GM12865 (cell line): ENCODE measurements at regions not wholly inside any gene's neighbourhood (a gene's known extent, or its start where the extent isn't known, plus 50 kb on each side); places are given as distances from the start of the nearest gene placed in this dataset.

Experiments
- DNase-seq: peaks from one replicate; pipeline ENCODE4 v3.0.0; 2010; ENCODE audit warnings: low read depth
- H3K4me3 ChIP-seq: 2 replicates; pipeline ENCODE4 v1.5.1; 2011; ENCODE audit warnings: mild to moderate bottlenecking, low read depth, low read length, control low read depth
- TF ChIP-seq, protein P1 (sequence below): IDR thresholded peaks from 2 replicates; pipeline ENCODE4 v1.5.1; 2011; ENCODE audit warnings: low read length, control low read depth, low read depth, inconsistent platforms; ENCODE audit not compliant: insufficient read depth; ENCODE audit errors: missing control alignments

DNA sequence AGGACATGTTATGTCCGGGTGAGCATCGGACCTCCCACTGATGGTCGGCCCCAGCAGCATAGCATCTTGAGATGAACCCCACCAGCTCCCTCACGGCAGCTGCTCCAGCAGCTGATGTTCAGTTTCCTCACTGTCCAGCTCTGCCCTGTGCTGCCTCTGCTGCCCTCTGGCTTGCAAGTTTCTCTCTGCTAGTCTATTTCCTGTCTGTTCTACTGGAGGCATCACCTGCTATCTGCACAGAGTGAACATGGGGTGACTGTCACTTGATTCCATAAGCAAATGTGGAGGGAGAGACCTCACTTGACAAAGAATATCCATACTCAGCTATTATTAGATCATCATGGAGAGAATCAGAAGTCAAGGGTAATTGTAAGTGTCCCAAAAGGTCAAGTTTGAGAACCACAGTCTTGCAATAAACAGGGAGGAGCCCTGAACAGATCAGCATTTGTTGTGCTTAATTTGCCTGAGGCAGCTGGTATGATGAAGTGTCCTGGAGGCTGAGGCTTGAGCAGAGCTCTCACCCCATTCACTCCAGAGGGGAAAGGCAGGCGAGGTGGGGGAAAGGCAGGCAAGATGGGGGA, 702.8 kb downstream of the SEMA5A start:
- DNase-seq, result no peak
- TF ChIP-seq, protein P1, sequence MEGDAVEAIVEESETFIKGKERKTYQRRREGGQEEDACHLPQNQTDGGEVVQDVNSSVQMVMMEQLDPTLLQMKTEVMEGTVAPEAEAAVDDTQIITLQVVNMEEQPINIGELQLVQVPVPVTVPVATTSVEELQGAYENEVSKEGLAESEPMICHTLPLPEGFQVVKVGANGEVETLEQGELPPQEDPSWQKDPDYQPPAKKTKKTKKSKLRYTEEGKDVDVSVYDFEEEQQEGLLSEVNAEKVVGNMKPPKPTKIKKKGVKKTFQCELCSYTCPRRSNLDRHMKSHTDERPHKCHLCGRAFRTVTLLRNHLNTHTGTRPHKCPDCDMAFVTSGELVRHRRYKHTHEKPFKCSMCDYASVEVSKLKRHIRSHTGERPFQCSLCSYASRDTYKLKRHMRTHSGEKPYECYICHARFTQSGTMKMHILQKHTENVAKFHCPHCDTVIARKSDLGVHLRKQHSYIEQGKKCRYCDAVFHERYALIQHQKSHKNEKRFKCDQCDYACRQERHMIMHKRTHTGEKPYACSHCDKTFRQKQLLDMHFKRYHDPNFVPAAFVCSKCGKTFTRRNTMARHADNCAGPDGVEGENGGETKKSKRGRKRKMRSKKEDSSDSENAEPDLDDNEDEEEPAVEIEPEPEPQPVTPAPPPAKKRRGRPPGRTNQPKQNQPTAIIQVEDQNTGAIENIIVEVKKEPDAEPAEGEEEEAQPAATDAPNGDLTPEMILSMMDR, result no peak
- no peak overlapping the region for H3K4me3 ChIP-seq

DNA sequence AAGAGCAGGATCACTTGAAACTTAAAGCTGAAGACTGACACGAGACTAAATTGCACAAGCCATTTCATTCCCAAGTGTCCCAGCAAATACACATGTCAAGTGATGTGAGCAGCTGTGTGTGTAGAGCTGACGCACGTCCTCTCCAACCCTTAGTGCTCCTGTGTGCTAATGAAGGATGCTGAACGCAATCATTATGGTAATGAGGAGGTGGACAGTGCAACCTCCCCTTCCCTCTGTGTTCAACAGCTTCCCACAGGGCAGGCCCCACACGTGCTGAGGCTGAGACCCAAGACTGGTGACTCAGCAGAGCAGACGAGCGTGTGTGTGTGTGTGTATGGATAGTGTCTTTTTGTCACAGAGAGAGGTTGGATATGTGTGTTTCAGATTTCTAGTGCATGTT, 702.1 kb downstream of the SEMA5A start:
- DNase-seq, result no peak
- TF ChIP-seq, protein P1, result no peak
- H3K4me3 ChIP-seq, result no peak overlapping the region

DNA sequence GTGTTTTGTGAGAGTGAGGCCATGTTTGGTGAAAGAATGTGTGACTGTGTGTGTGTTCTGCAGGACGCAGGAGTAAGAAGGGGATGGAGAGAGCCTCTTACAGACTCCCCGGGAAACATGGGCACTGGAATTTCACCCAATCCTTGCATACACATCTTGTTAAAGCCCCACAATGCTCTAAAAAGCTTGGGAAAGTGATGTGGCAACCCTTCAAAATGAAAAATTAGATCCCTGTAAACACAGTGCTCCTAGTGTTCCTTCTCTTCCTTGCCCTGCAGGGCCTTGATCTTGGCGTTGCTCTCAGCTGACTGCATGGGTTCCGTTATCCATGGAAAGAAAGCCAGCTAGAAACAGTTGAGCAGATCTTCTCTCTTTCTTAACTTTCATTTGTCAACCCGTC, 701.7 kb downstream of the SEMA5A start:
- DNase-seq, result no peak
- TF ChIP-seq, protein P1, result no peak

DNA sequence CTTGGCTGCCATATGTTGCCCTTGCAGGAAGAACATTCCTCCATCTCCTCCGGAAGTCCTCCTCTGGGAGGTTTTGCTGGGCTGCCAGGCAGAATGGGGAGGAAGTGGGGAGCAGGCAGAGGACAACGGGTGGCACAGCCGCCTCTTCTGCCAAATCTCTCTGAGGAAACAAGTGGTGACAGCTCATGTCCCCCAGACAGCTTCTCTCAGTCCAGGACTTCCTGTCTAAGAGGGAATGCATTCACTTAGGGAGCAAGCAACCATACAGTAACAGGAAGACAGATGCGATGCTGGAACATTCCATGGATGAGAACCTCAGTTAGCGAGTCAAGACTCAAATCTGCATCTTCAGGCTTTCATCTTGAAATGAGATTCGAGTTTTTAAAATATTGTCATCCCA, 701.0 kb downstream of the SEMA5A start:
- no peak for DNase-seq

More for the DNA sequence above, 701.7 kb downstream of the SEMA5A start:
- no peak overlapping the region for H3K4me3 ChIP-seq

DNA sequence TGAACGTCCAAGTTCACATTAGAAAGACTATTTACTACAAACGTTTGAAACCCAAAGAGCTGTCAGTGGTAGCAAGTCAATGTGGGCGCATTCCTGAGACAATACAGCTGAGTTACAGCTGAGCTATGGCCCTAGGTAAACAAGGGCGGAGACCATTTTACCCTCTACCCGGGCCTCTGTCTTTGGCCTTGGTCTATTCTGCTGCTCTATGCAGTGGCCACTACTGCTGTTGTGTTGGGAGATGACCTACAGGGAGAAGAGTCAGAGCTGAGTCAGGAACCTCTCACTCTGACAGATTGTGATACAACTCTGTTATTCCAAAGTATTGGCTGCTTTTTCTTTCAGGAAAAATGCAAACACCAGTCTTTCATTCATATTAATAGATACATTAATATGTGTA, 700.6 kb downstream of the SEMA5A start:
- no peak overlapping the region for H3K4me3 ChIP-seq
- TF ChIP-seq, protein P1, result no peak
- DNase-seq, result no peak

More for the DNA sequence above, 701.0 kb downstream of the SEMA5A start:
- no peak overlapping the region for H3K4me3 ChIP-seq
- TF ChIP-seq, protein P1, result no peak

DNA sequence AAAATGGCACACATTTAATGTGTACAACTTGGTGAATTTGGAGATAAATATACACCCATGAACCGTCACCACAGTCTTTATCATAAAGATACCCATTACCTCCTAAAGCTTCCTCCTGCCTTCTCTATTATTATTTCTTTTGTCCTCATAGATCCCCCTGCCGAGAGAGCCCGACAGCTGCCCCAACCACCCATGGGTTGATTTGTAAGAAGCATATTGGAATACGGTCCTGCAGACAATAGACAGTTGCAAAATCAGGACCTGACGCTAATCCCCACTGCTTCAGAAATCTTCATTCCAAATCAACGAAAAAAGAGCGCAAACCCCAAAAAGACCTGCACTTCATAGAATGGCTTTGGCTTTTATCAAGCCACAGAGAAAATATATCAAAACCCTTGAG, 697.5 kb downstream of the SEMA5A start:
- no peak for DNase-seq
- H3K4me3 ChIP-seq, result no peak overlapping the region
- TF ChIP-seq, protein P1, result no peak

DNA sequence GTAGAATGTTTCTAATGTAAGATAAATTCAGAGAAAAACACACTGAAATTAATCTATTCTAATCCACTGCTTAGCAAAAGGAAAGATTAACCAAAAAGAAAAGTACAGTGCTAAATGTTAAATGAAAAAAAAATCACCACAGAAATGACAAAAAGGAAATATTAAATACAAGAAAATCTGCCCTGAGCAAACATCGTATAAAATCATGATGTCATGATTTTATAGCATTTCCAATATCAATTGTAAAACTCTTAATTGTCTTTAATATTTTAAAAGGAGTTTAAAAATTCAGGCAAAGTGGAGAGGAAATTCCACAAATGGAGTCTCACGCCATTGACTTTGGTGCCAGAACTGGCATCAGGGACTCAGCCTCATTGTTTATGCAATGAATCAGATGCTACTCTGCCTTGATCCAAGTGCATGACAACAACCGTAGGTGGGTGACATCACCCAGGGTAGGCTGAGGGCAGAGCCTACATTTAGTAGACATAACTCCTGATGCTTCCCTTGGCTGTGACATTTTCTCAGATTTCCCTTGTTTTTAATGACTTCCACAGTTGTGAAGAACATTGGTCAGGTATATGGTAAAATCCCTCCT, 696.8 kb downstream of the SEMA5A start:
- TF ChIP-seq, protein P1, result no peak
- DNase-seq, result no peak
- H3K4me3 ChIP-seq, result no peak overlapping the region
